H1 (cell line): ENCODE measurements at regions not wholly inside any gene's neighbourhood (a gene's known extent, or its start where the extent isn't known, plus 50 kb on each side); places are given as distances from the start of the nearest gene placed in this dataset.

Experiments used
- CTBP2 ChIP-seq: IDR thresholded peaks from 2 replicates; pipeline ENCODE4 v1.7.0; 2011; ENCODE audit warnings: borderline replicate concordance, mild to moderate bottlenecking, moderate library complexity, mixed read lengths, low read length; ENCODE audit not compliant: insufficient read depth, insufficient read length
- RNF2 ChIP-seq: fragments of 200-900, 300-1000 bp; sonication (generic); IDR thresholded peaks from 2 replicates; pipeline ENCODE4 v1.7.1; 2016; ENCODE audit warnings: borderline replicate concordance, low read depth, mild to moderate bottlenecking, antibody characterized with exemption, low read length; ENCODE audit not compliant: poor library complexity, severe bottlenecking; ENCODE audit errors: missing control alignments

DNA sequence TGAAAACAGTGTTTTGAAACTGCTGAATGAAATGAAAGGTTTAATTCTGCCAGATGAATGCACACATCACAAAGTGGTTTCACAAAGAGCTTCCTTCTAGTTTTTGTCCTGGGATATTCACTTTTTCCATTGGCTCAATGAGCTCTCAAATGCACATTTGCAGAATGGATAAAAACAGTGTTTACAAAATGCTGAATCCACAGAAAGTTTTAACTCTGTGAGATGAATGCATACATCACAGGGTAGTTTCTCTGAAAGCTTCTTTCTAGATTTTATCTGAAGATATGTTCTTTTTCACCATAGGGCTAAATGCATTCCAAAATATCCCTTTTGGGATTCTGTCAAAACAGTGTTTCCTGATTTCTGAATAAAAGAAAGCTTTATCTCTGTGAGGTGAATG is 237.6 kb downstream of the OR4A5 start (continued):
- no peak for TF ChIP-seq CTBP2
- no peak for TF ChIP-seq RNF2
